SU-DHL-6 (cell line): ENCODE measurements at regions not wholly inside any gene's neighbourhood (a gene's known extent, or its start where the extent isn't known, plus 50 kb on each side); places are given as distances from the start of the nearest gene placed in this dataset.

Source experiments
- H2AFZ ChIP-seq: fragments of 200-600 bp; sonication (generic); 2 replicates; pipeline ENCODE4 v1.6.1; 2014; ENCODE audit warnings: low read depth, mild to moderate bottlenecking, moderate library complexity, mixed read lengths, antibody characterized with exemption, low read length; ENCODE audit not compliant: severe bottlenecking
- H3F3A ChIP-seq: fragments of 200-600 bp; shearing (Covaris generic); 2 replicates; pipeline ENCODE4 v1.6.0; 2016; ENCODE audit warnings: antibody characterized with exemption, mild to moderate bottlenecking; ENCODE audit not compliant: insufficient read depth
- H3K27ac ChIP-seq: fragments of 200-600 bp; sonication (generic); 2 replicates; pipeline ENCODE4 v1.5.1; 2016; ENCODE audit warnings: low read depth, mild to moderate bottlenecking, low read length, moderate library complexity, mixed read lengths
- H3K27me3 ChIP-seq: fragments of 200-600 bp; sonication (generic), shearing (Covaris generic); 2 replicates; pipeline ENCODE4 v1.6.0; 2014; ENCODE audit warnings: mild to moderate bottlenecking, low read length
- H3K36me3 ChIP-seq: fragments of 200-600 bp; sonication (generic); 2 replicates; pipeline ENCODE4 v1.6.1; 2014; ENCODE audit warnings: mild to moderate bottlenecking, low read length, mixed read lengths
- H3K4me2 ChIP-seq: fragments of 300-600, 200-600 bp; shearing (Covaris generic), sonication (generic); 2 replicates; pipeline ENCODE4 v1.6.0; 2014; ENCODE audit warnings: low read length, low read depth, mild to moderate bottlenecking; ENCODE audit not compliant: poor library complexity, severe bottlenecking
- H3K4me3 ChIP-seq: fragments of 200-600 bp; sonication (generic); 2 replicates; pipeline ENCODE4 v1.5.1; 2014; ENCODE audit warnings: antibody characterized with exemption, low read length, mild to moderate bottlenecking, mixed read lengths; ENCODE audit not compliant: insufficient read depth, poor library complexity, severe bottlenecking
- H3K79me2 ChIP-seq: fragments of 200-600 bp; sonication (generic); 2 replicates; pipeline ENCODE4 v1.6.1; 2014; ENCODE audit warnings: mild to moderate bottlenecking, low read length, moderate library complexity; ENCODE audit not compliant: insufficient read depth
- H3K9ac ChIP-seq: fragments of 200-600 bp; sonication (generic); 2 replicates; pipeline ENCODE4 v1.7.0; 2014; ENCODE audit warnings: mild to moderate bottlenecking, low read length
- H3K9me2 ChIP-seq: fragments of 200-600 bp; sonication (generic); replicated peaks from 2 replicates; pipeline ENCODE4 v1.6.1; 2014; ENCODE audit warnings: low read length; ENCODE audit not compliant: insufficient read depth
- H3K9me3 ChIP-seq: fragments of 200-600 bp; sonication (generic); 2 replicates; pipeline ENCODE4 v1.6.1; 2014; ENCODE audit warnings: low read length, mixed read lengths; ENCODE audit not compliant: insufficient read depth
- H4K20me1 ChIP-seq: fragments of 200-600 bp; sonication (generic); 2 replicates; pipeline ENCODE4 v1.6.1; 2014; ENCODE audit warnings: low read depth, mild to moderate bottlenecking, antibody characterized with exemption, low read length, moderate library complexity, mixed read lengths
- EZH2phosphoT487 ChIP-seq: fragments of 200-600 bp; sonication (generic), shearing (Covaris generic); conservative IDR thresholded peaks from 2 replicates; pipeline ENCODE4 v1.6.1; 2018; ENCODE audit warnings: mild to moderate bottlenecking, antibody characterized with exemption, low read length, moderate library complexity, mixed read lengths
- TF ChIP-seq, protein P1 (sequence below): fragments of 200-600 bp; sonication (generic); IDR thresholded peaks from one replicate; pipeline ENCODE4 v1.5.1; 2017; ENCODE audit warnings: antibody characterized with exemption, mild to moderate bottlenecking, low read length, moderate library complexity; ENCODE audit not compliant: insufficient read depth, poor library complexity, severe bottlenecking

GRCh38 chr1:164495905-164496304, 63.1 kb upstream of the PBX1 start:
- H3K27ac ChIP-seq = no peak overlapping the region
- H3K27me3 ChIP-seq = no peaks in the 10 kb centered on the region
- no peaks in the 10 kb centered on the region for H3F3A ChIP-seq
- H3K4me3 ChIP-seq = no peak overlapping the region
- H3K9me3 ChIP-seq = no peaks in the 10 kb centered on the region
- no peaks in the 10 kb centered on the region for H3K79me2 ChIP-seq
- H3K9ac ChIP-seq = no peak overlapping the region
- no peak for TF ChIP-seq EZH2phosphoT487
- TF ChIP-seq, protein P1, sequence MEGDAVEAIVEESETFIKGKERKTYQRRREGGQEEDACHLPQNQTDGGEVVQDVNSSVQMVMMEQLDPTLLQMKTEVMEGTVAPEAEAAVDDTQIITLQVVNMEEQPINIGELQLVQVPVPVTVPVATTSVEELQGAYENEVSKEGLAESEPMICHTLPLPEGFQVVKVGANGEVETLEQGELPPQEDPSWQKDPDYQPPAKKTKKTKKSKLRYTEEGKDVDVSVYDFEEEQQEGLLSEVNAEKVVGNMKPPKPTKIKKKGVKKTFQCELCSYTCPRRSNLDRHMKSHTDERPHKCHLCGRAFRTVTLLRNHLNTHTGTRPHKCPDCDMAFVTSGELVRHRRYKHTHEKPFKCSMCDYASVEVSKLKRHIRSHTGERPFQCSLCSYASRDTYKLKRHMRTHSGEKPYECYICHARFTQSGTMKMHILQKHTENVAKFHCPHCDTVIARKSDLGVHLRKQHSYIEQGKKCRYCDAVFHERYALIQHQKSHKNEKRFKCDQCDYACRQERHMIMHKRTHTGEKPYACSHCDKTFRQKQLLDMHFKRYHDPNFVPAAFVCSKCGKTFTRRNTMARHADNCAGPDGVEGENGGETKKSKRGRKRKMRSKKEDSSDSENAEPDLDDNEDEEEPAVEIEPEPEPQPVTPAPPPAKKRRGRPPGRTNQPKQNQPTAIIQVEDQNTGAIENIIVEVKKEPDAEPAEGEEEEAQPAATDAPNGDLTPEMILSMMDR = no peak
- H3K36me3 ChIP-seq = no peaks in the 10 kb centered on the region
- H3K9me2 ChIP-seq = no peaks in the 10 kb centered on the region
- H3K4me2 ChIP-seq = no peak overlapping the region
- no peaks in the 10 kb centered on the region for H4K20me1 ChIP-seq
- H2AFZ ChIP-seq = no peak overlapping the region

GRCh38 chr1:164498792-164499191, 60.2 kb upstream of the PBX1 start:
- H4K20me1 ChIP-seq = no peaks in the 10 kb centered on the region
- no peaks in the 10 kb centered on the region for H3K9me2 ChIP-seq
- no peaks in the 10 kb centered on the region for H3F3A ChIP-seq
- H3K36me3 ChIP-seq = no peaks in the 10 kb centered on the region
- H3K27me3 ChIP-seq = no peaks in the 10 kb centered on the region
- H3K27ac ChIP-seq = no peak overlapping the region
- TF ChIP-seq, protein P1 = no peak
- no peak for TF ChIP-seq EZH2phosphoT487
- H3K9me3 ChIP-seq = no peaks in the 10 kb centered on the region
- no peak overlapping the region for H3K4me2 ChIP-seq
- no peak overlapping the region for H3K4me3 ChIP-seq
- no peak overlapping the region for H3K9ac ChIP-seq
- H2AFZ ChIP-seq = no peak overlapping the region
- no peaks in the 10 kb centered on the region for H3K79me2 ChIP-seq

- H4K20me1 ChIP-seq = no peaks in the 10 kb centered on the region
- no peaks in the 10 kb centered on the region for H3F3A ChIP-seq
- H3K27ac ChIP-seq = no peak overlapping the region
- no peak for TF ChIP-seq EZH2phosphoT487
- TF ChIP-seq, protein P1 = no peak
- H3K4me3 ChIP-seq = no peak overlapping the region
- no peak overlapping the region for H2AFZ ChIP-seq
- no peaks in the 10 kb centered on the region for H3K36me3 ChIP-seq
- H3K9me2 ChIP-seq = no peaks in the 10 kb centered on the region
- H3K4me2 ChIP-seq = no peak overlapping the region
- no peaks in the 10 kb centered on the region for H3K27me3 ChIP-seq
- no peaks in the 10 kb centered on the region for H3K9me3 ChIP-seq
- H3K9ac ChIP-seq = no peak overlapping the region
- H3K79me2 ChIP-seq = no peaks in the 10 kb centered on the region
Measured at GRCh38 chr1:164504749-164505148, 54.2 kb upstream of the PBX1 start.
